A549 (cell line): ENCODE measurements at regions not wholly inside any gene's neighbourhood (a gene's known extent, or its start where the extent isn't known, plus 50 kb on each side); places are given as distances from the start of the nearest gene placed in this dataset.

ENCODE experiments used
- ATAC-seq, 2 experiments: fragments of 200-7000 bp in 1 of 2; fragments of >200 bp in 1 of 2; cut with Nextera tagmentation in 1 of 2; cut with Tn5 transposase in 1 of 2; 3 replicates each; pipeline versions ENCODE4 v1.8.0 to v1.9.1; 2018 to 2020; ENCODE audit warnings: mild to moderate bottlenecking in 1 of 2, moderate library complexity in 1 of 2
- CTCF ChIA-PET: fragments of 300-600 bp; sonication (Branson Sonifier 250); formaldehyde crosslinking; extraction: SDS; loops from one replicate; lab custom pipeline; 2021; ENCODE audit warnings: antibody characterized with exemption, inconsistent platforms; lab: Yijun Ruan, JAX
- POLR2A ChIA-PET: fragments of 350-600 bp; formaldehyde crosslinking; extraction: SDS; loops from one replicate; lab custom pipeline; 2021; ENCODE audit warnings: antibody characterized with exemption, inconsistent platforms; lab: Yijun Ruan, JAX
- DNase-seq, 2 experiments: peaks; one replicate each; pipeline versions ENCODE4 v3.0.0 to v3.0.0-alpha.2; 2011 to 2016; ENCODE audit warnings: low read depth in 1 of 2, low spot score in 1 of 2
- FAIRE-seq: peaks from 2 replicates; lab custom pipeline; 2011; peaks lifted over from hg19 to GRCh38; lab: Jason Lieb, UNC
- H3K27ac ChIP-seq, 2 experiments: fragments of >200 bp; sonication (Bioruptor Twin); formaldehyde crosslinking; 3 replicates each; pipeline ENCODE4 v1.5.1; 2016 to 2017
- H3K4me1 ChIP-seq: fragments of >200 bp; sonication (Bioruptor Twin); formaldehyde crosslinking; 3 replicates; pipeline ENCODE4 v1.6.1; 2016
- H3K4me2 ChIP-seq: fragments of >200 bp; sonication (Bioruptor Twin); formaldehyde crosslinking; 3 replicates; pipeline ENCODE4 v1.6.1; 2016
- H3K4me3 ChIP-seq: fragments of >200 bp; sonication (Bioruptor Twin); formaldehyde crosslinking; 3 replicates; pipeline ENCODE4 v1.5.1; 2016
- H3K9me3 ChIP-seq: fragments of >200 bp; sonication (Bioruptor Twin); formaldehyde crosslinking; 3 replicates; pipeline ENCODE4 v1.6.1; 2016
- BHLHE40 ChIP-seq: IDR thresholded peaks from 2 replicates; pipeline ENCODE4 v1.6.1; 2012; ENCODE audit warnings: low read depth, low read length, inconsistent platforms
- CHD4 ChIP-seq: fragments of 200-600 bp; sonication (generic); IDR thresholded peaks from 2 replicates; pipeline ENCODE4 v1.6.1; 2016; ENCODE audit warnings: antibody characterized with exemption, mild to moderate bottlenecking, borderline replicate concordance
- EHMT2 ChIP-seq: fragments of 200-600 bp; sonication (generic); IDR thresholded peaks from 2 replicates; pipeline ENCODE4 v1.6.1; 2016; ENCODE audit warnings: antibody characterized with exemption, low read depth, mild to moderate bottlenecking, moderate library complexity
- FOSL2 ChIP-seq, 2 experiments: fragments of 450-650 bp in 1 of 2; fragments of >200 bp in 1 of 2; sonication (Bioruptor Twin) in 1 of 2; formaldehyde crosslinking; IDR thresholded peaks; 2 replicates each; pipeline versions ENCODE4 v1.5.0 to v1.6.1; 2016 to 2020; ENCODE audit warnings: mild to moderate bottlenecking in 1 of 2, moderate library complexity in 1 of 2
- FOXS1 ChIP-seq: fragments of 250-450 bp; sonication (Bioruptor Pico); IDR thresholded peaks from 2 replicates; pipeline ENCODE4 v1.5.0; 2020; ENCODE audit warnings: mild to moderate bottlenecking, moderate library complexity
- GATA3 ChIP-seq: IDR thresholded peaks from 2 replicates; pipeline ENCODE4 v1.6.1; 2012; ENCODE audit warnings: borderline replicate concordance
- JUN ChIP-seq, 2 experiments: fragments of >200 bp; sonication (Bioruptor Twin); formaldehyde crosslinking; IDR thresholded peaks; 2 replicates in 1 of 2; 3 replicates in 1 of 2; pipeline ENCODE4 v1.6.1; 2016 to 2017
- JUNB ChIP-seq: fragments of >200 bp; sonication (Bioruptor Twin); formaldehyde crosslinking; IDR thresholded peaks from 2 replicates; pipeline ENCODE4 v1.6.1; 2016
- KDM1A ChIP-seq: fragments of 200-600 bp; sonication (generic); IDR thresholded peaks from 2 replicates; pipeline ENCODE4 v1.6.1; 2016; ENCODE audit warnings: low read depth, mild to moderate bottlenecking
- KDM5A ChIP-seq: fragments of 200-600 bp; sonication (generic); IDR thresholded peaks from 2 replicates; pipeline ENCODE4 v1.6.1; 2016; ENCODE audit warnings: antibody characterized with exemption, mild to moderate bottlenecking
- MAFK ChIP-seq: fragments of 450-650 bp; IDR thresholded peaks from 2 replicates; pipeline ENCODE4 v1.6.1; 2014; ENCODE audit not compliant: partially characterized antibody
- MYC ChIP-seq: IDR thresholded peaks from 2 replicates; pipeline ENCODE4 v1.6.1; 2012; ENCODE audit warnings: mild to moderate bottlenecking, inconsistent platforms, low read length, improper control_type of control experiment, borderline replicate concordance
- NFE2L2 ChIP-seq: fragments of 150-350 bp; conservative IDR thresholded peaks from 2 replicates; pipeline ENCODE4 v1.6.1; 2014; ENCODE audit warnings: low read length
- NR3C1 ChIP-seq: fragments of >200 bp; sonication (Bioruptor Twin); formaldehyde crosslinking; IDR thresholded peaks from 3 replicates; pipeline ENCODE4 v1.6.1; 2017
- POLR2AphosphoS2 ChIP-seq: conservative IDR thresholded peaks from 2 replicates; pipeline ENCODE4 v1.6.1; 2012; ENCODE audit warnings: low read length, improper control_type of control experiment, inconsistent platforms
- RCOR1 ChIP-seq: fragments of 150-350 bp; IDR thresholded peaks from 2 replicates; pipeline ENCODE4 v1.6.1; 2014; ENCODE audit warnings: antibody characterized with exemption, low read length, low read depth
- SREBF2 ChIP-seq: fragments of 450-650 bp; IDR thresholded peaks from 2 replicates; pipeline ENCODE4 v1.6.1; 2014; ENCODE audit warnings: mild to moderate bottlenecking, moderate library complexity
- ZSCAN20 ChIP-seq: fragments of 250-450 bp; sonication (Bioruptor Pico); IDR thresholded peaks from 2 replicates; pipeline ENCODE4 v1.8.0; 2022; ENCODE audit warnings: mild to moderate bottlenecking, moderate library complexity
- WGBS: methylation state at CpG from one replicate; pipeline ENCODE4 v1.1.6; 2017; ENCODE audit errors: missing lambda C conversion rate; 5-methylcytosine and 5-hydroxymethylcytosine counted together
- TF ChIP-seq, protein P1 (sequence below): IDR thresholded peaks from 2 replicates; pipeline ENCODE4 v1.6.1; 2012
- TF ChIP-seq, protein P2 (sequence below): IDR thresholded peaks from 2 replicates; pipeline ENCODE4 v1.6.1; 2012
- TF ChIP-seq, protein P3 (sequence below): fragments of >200 bp; sonication (Bioruptor Twin); formaldehyde crosslinking; IDR thresholded peaks from 3 replicates; pipeline ENCODE4 v1.6.1; 2016
- TF ChIP-seq, protein P4 (sequence below): fragments of 450-650 bp; IDR thresholded peaks from 2 replicates; pipeline ENCODE4 v1.6.1; 2014; ENCODE audit warnings: antibody characterized with exemption
- TF ChIP-seq, protein P5 (sequence below): fragments of 200-600 bp; sonication (generic); IDR thresholded peaks from 2 replicates; pipeline ENCODE4 v1.6.1; 2016; ENCODE audit warnings: antibody characterized with exemption, mild to moderate bottlenecking, moderate library complexity
- TF ChIP-seq, protein P6 (sequence below): fragments of 250-450 bp; sonication (Bioruptor Pico); IDR thresholded peaks from 2 replicates; pipeline ENCODE4 v1.5.0; 2021; ENCODE audit warnings: mild to moderate bottlenecking, moderate library complexity, borderline replicate concordance
- TF ChIP-seq, protein P7 (sequence below): fragments of 150-350 bp; IDR thresholded peaks from 2 replicates; pipeline ENCODE4 v1.6.1; 2014; ENCODE audit warnings: low read depth, mild to moderate bottlenecking, low read length

DNA sequence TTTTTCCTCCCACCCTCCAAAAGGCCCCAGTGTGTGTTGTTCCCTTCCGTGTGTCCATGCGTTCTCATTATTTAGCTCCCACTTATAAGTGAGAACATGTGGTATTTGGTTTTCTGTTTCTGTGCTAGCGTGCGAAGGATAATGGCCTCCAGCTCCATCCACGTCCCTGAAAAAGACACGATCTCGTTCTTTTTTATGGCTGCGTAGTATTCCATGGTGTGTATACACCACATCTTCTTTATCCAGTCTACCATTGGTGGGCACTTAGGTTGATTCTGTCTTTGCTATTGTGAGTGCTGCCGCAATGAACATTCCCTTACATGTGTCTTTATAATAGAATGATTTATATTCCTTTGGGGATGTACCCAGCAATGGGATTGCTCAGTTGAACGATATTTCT is 177.8 kb downstream of the ETS2 start (continued):
- TF ChIP-seq, protein P1, sequence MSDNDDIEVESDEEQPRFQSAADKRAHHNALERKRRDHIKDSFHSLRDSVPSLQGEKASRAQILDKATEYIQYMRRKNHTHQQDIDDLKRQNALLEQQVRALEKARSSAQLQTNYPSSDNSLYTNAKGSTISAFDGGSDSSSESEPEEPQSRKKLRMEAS: no peak
- TF ChIP-seq GATA3: no peak
- TF ChIP-seq, all 56 proteins: peak for 0

DNA sequence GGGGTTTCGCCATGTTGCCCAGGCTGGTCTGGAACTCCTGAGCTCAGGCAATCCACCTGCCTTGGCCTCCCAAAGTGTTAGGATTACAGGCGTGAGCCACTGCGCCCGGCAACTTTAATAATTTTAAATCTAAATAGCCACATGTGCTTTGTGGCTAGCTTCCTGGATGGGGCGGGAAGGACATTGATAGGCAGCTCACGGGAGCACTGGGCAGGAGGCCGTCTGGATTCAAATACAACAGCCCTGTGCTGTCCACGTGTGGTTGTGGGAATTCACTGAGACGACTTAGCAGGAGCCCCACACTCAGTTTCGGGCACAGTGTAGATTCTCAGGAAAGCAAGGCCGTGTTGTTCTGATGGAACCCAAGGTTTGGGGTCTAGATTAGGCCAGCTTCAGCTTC is 177.1 kb downstream of the ETS2 start:
- Histone ChIP-seq H3K4me1 (peaks cover 8% of the 10 kb centered on the region), H3K27ac (no peak overlapping the region), H3K4me3 (no peak overlapping the region), H3K4me2 (no peak overlapping the region), H3K9me3 (no peaks in the 10 kb centered on the region)
- 89% methylated on average over 11 of the region's 11 CpGs for WGBS
- ATAC-seq (no peak), FAIRE-seq (no peak), DNase-seq (no peak)
- ChIA-PET POLR2A (interaction anchor here (0.7 kb wide), 1 partner anchor 803 kb away, joined by 4 read pairs; no protein-coding TSS in a partner anchor), CTCF (interaction anchor here (0.9 kb wide), 1 partner anchor 10 kb away, joined by 3 read pairs; no protein-coding TSS in a partner anchor)
- TF ChIP-seq POLR2AphosphoS2: no peak
- TF ChIP-seq, protein P2, sequence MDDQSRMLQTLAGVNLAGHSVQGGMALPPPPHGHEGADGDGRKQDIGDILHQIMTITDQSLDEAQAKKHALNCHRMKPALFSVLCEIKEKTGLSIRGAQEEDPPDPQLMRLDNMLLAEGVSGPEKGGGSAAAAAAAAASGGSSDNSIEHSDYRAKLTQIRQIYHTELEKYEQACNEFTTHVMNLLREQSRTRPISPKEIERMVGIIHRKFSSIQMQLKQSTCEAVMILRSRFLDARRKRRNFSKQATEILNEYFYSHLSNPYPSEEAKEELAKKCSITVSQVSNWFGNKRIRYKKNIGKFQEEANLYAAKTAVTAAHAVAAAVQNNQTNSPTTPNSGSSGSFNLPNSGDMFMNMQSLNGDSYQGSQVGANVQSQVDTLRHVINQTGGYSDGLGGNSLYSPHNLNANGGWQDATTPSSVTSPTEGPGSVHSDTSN: no peak
- TF ChIP-seq, protein P3, sequence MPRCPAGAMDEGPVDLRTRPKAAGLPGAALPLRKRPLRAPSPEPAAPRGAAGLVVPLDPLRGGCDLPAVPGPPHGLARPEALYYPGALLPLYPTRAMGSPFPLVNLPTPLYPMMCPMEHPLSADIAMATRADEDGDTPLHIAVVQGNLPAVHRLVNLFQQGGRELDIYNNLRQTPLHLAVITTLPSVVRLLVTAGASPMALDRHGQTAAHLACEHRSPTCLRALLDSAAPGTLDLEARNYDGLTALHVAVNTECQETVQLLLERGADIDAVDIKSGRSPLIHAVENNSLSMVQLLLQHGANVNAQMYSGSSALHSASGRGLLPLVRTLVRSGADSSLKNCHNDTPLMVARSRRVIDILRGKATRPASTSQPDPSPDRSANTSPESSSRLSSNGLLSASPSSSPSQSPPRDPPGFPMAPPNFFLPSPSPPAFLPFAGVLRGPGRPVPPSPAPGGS: no peak
- TF ChIP-seq RCOR1: no peak
- TF ChIP-seq, protein P4, sequence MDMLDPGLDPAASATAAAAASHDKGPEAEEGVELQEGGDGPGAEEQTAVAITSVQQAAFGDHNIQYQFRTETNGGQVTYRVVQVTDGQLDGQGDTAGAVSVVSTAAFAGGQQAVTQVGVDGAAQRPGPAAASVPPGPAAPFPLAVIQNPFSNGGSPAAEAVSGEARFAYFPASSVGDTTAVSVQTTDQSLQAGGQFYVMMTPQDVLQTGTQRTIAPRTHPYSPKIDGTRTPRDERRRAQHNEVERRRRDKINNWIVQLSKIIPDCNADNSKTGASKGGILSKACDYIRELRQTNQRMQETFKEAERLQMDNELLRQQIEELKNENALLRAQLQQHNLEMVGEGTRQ: no peak
- TF ChIP-seq JUNB: no peak
- no peak for TF ChIP-seq CHD4
- TF ChIP-seq GATA3: no peak
- TF ChIP-seq KDM1A: no peak
- TF ChIP-seq, protein P5, sequence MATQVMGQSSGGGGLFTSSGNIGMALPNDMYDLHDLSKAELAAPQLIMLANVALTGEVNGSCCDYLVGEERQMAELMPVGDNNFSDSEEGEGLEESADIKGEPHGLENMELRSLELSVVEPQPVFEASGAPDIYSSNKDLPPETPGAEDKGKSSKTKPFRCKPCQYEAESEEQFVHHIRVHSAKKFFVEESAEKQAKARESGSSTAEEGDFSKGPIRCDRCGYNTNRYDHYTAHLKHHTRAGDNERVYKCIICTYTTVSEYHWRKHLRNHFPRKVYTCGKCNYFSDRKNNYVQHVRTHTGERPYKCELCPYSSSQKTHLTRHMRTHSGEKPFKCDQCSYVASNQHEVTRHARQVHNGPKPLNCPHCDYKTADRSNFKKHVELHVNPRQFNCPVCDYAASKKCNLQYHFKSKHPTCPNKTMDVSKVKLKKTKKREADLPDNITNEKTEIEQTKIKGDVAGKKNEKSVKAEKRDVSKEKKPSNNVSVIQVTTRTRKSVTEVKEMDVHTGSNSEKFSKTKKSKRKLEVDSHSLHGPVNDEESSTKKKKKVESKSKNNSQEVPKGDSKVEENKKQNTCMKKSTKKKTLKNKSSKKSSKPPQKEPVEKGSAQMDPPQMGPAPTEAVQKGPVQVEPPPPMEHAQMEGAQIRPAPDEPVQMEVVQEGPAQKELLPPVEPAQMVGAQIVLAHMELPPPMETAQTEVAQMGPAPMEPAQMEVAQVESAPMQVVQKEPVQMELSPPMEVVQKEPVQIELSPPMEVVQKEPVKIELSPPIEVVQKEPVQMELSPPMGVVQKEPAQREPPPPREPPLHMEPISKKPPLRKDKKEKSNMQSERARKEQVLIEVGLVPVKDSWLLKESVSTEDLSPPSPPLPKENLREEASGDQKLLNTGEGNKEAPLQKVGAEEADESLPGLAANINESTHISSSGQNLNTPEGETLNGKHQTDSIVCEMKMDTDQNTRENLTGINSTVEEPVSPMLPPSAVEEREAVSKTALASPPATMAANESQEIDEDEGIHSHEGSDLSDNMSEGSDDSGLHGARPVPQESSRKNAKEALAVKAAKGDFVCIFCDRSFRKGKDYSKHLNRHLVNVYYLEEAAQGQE: no peak

DNA sequence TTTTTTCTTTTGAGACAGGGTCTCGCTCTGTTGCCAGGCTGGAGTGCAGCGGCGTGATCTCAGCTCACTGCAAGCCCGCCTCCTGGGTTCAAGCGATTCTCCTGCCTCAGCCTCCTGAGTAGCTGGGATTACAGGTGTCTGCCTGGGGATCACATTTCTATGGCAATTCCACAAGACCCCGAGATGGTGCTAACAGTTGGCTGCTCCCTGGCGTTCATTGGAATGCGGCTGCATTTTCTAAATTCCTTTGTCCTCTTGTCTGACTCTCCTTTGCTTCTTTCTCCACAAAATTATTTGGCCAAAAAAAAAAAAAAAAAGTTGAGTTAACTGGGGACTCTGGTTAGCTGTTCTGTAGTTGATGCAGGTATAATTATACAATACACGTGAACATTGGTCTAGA is 176.4 kb downstream of the ETS2 start:
- Histone ChIP-seq H3K4me3 (no peak overlapping the region), H3K4me1 (peaks cover 8% of the 10 kb centered on the region), H3K27ac (no peak overlapping the region), H3K4me2 (no peak overlapping the region), H3K9me3 (no peaks in the 10 kb centered on the region)
- DNase-seq (no peak), ATAC-seq (no peak), FAIRE-seq (no peak)
- WGBS: 72% methylated on average over 9 of the region's 9 CpGs
- POLR2A ChIA-PET: interaction anchor here (0.7 kb wide), 1 partner anchor 802 kb away, joined by 4 read pairs; no protein-coding TSS in a partner anchor
- CTCF ChIA-PET: interaction anchor here (1.1 kb wide), 1 partner anchor 9 kb away, joined by 4 read pairs; no protein-coding TSS in a partner anchor
- TF ChIP-seq, protein P1: no peak
- no peak for TF ChIP-seq KDM5A
- TF ChIP-seq, protein P6, sequence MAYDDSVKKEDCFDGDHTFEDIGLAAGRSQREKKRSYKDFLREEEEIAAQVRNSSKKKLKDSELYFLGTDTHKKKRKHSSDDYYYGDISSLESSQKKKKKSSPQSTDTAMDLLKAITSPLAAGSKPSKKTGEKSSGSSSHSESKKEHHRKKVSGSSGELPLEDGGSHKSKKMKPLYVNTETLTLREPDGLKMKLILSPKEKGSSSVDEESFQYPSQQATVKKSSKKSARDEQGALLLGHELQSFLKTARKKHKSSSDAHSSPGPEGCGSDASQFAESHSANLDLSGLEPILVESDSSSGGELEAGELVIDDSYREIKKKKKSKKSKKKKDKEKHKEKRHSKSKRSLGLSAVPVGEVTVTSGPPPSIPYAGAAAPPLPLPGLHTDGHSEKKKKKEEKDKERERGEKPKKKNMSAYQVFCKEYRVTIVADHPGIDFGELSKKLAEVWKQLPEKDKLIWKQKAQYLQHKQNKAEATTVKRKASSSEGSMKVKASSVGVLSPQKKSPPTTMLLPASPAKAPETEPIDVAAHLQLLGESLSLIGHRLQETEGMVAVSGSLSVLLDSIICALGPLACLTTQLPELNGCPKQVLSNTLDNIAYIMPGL: no peak
- TF ChIP-seq, protein P7, sequence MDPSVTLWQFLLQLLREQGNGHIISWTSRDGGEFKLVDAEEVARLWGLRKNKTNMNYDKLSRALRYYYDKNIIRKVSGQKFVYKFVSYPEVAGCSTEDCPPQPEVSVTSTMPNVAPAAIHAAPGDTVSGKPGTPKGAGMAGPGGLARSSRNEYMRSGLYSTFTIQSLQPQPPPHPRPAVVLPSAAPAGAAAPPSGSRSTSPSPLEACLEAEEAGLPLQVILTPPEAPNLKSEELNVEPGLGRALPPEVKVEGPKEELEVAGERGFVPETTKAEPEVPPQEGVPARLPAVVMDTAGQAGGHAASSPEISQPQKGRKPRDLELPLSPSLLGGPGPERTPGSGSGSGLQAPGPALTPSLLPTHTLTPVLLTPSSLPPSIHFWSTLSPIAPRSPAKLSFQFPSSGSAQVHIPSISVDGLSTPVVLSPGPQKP: no peak
- no peak for TF ChIP-seq NR3C1
- no peak for TF ChIP-seq MYC
- TF ChIP-seq SREBF2: no peak
- no peak for TF ChIP-seq ZSCAN20
- no peak for TF ChIP-seq POLR2AphosphoS2
- no peak for TF ChIP-seq EHMT2
- no peak for TF ChIP-seq NFE2L2
- no peak for TF ChIP-seq BHLHE40
- no peak for TF ChIP-seq GATA3
- TF ChIP-seq FOSL2 (IDR thresholded peaks at IDR 0.05): no peak
- TF ChIP-seq FOSL2 (CRISPR knock-in tag; IDR thresholded peaks at IDR 0.05): no peak
- no peak for TF ChIP-seq FOXS1 (CRISPR knock-in tag)
- no peak for TF ChIP-seq MAFK
- no peak for TF ChIP-seq JUN (IDR thresholded peaks at IDR 0.05)
